ENCODE measurements at regions not wholly inside any gene's neighbourhood (a gene's known extent, or its start where the extent isn't known, plus 50 kb on each side); places are given as distances from the start of the nearest gene placed in this dataset.

GRCh38 chr4:152079543-152080293 lies 318.9 kb upstream of the GATB start:
- TF ChIP-seq MAX (IDR thresholded peaks at IDR 0.05; ENCODE audit: low read depth, low read length) (no peak), CTCF (IDR thresholded peaks at IDR 0.05; ENCODE audit: low read depth, low read length) (no peak), POLR2A (IDR thresholded peaks at IDR 0.05; ENCODE audit: extremely low read depth, insufficient read length) (no peak), MYC (IDR thresholded peaks at IDR 0.05; ENCODE audit: low read depth, low read length) (no peak)

Data from NB4 (cell line).